WERI-Rb-1 (cell line): ENCODE measurements at regions not wholly inside any gene's neighbourhood (a gene's known extent, or its start where the extent isn't known, plus 50 kb on each side); places are given as distances from the start of the nearest gene placed in this dataset.

Experiments used
- DNase-seq: peaks from one replicate; pipeline ENCODE4 v3.0.0-alpha.2; 2020
- H3K27ac ChIP-seq: fragments of 250-450 bp; sonication (Bioruptor Pico); 2 replicates; pipeline ENCODE4 v1.5.1; 2020; ENCODE audit warnings: mild to moderate bottlenecking, moderate library complexity
- H3K27me3 ChIP-seq: fragments of 250-450 bp; sonication (Bioruptor Pico); 2 replicates; pipeline ENCODE4 v1.5.1; 2021; ENCODE audit warnings: mild to moderate bottlenecking, low read depth, moderate library complexity; ENCODE audit not compliant: insufficient read depth, severe bottlenecking
- H3K36me3 ChIP-seq: fragments of 250-450 bp; sonication (Bioruptor Pico); 2 replicates; pipeline ENCODE4 v1.5.1; 2020; ENCODE audit warnings: mild to moderate bottlenecking, moderate library complexity
- H3K4me3 ChIP-seq: 2 replicates; pipeline ENCODE4 v1.5.1; 2011; ENCODE audit warnings: low read depth, mild to moderate bottlenecking, control low read depth, low read length
- H3K9me3 ChIP-seq: fragments of 250-450 bp; sonication (Bioruptor Pico); 2 replicates; pipeline ENCODE4 v1.5.1; 2021; ENCODE audit warnings: mild to moderate bottlenecking, moderate library complexity; ENCODE audit not compliant: severe bottlenecking
- TF ChIP-seq, protein P1 (sequence below): IDR thresholded peaks from 2 replicates; pipeline ENCODE4 v1.5.1; 2011; ENCODE audit warnings: low read depth, mild to moderate bottlenecking, control low read depth, inconsistent platforms, low read length

DNA sequence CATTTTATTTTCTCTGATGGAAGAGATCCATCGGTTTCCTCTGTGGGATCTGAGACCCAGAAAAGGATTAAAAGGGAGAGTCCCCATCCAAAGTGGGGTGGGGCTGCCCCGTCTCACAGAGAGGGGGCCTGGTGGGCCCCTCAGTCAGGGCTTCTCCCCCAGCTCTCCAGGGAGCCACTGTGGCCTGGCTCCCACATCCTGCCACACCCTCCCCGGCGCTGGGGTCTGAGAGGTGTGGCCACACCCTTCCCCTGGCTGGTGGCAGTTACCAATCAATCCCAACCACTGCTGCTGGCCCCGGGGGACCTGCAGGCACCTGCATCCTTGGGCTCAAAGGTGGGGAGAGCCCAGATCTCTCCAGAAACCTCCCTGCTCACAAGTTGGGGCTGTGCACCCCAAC, 161.8 kb upstream of the IQSEC1 start:
- TF ChIP-seq, protein P1, sequence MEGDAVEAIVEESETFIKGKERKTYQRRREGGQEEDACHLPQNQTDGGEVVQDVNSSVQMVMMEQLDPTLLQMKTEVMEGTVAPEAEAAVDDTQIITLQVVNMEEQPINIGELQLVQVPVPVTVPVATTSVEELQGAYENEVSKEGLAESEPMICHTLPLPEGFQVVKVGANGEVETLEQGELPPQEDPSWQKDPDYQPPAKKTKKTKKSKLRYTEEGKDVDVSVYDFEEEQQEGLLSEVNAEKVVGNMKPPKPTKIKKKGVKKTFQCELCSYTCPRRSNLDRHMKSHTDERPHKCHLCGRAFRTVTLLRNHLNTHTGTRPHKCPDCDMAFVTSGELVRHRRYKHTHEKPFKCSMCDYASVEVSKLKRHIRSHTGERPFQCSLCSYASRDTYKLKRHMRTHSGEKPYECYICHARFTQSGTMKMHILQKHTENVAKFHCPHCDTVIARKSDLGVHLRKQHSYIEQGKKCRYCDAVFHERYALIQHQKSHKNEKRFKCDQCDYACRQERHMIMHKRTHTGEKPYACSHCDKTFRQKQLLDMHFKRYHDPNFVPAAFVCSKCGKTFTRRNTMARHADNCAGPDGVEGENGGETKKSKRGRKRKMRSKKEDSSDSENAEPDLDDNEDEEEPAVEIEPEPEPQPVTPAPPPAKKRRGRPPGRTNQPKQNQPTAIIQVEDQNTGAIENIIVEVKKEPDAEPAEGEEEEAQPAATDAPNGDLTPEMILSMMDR = no peak
- H3K27ac ChIP-seq = no peak overlapping the region
- no peak overlapping the region for H3K4me3 ChIP-seq
- no peaks in the 10 kb centered on the region for H3K9me3 ChIP-seq
- DNase-seq = no peak
- no peaks in the 10 kb centered on the region for H3K27me3 ChIP-seq
- peaks cover 2% of the 10 kb centered on the region; the same call in 1 of the 2 replicates for H3K36me3 ChIP-seq

GRCh38 chr3:13234666-13235065, 161.4 kb upstream of the IQSEC1 start:
- DNase-seq = no peak
- Histone ChIP-seq H3K27me3 (no peaks in the 10 kb centered on the region), H3K9me3 (no peaks in the 10 kb centered on the region), H3K27ac (no peak overlapping the region), H3K36me3 (peaks cover 2% of the 10 kb centered on the region; the same call in 1 of the 2 replicates), H3K4me3 (no peak overlapping the region)
- TF ChIP-seq, protein P1 = no peak

DNA sequence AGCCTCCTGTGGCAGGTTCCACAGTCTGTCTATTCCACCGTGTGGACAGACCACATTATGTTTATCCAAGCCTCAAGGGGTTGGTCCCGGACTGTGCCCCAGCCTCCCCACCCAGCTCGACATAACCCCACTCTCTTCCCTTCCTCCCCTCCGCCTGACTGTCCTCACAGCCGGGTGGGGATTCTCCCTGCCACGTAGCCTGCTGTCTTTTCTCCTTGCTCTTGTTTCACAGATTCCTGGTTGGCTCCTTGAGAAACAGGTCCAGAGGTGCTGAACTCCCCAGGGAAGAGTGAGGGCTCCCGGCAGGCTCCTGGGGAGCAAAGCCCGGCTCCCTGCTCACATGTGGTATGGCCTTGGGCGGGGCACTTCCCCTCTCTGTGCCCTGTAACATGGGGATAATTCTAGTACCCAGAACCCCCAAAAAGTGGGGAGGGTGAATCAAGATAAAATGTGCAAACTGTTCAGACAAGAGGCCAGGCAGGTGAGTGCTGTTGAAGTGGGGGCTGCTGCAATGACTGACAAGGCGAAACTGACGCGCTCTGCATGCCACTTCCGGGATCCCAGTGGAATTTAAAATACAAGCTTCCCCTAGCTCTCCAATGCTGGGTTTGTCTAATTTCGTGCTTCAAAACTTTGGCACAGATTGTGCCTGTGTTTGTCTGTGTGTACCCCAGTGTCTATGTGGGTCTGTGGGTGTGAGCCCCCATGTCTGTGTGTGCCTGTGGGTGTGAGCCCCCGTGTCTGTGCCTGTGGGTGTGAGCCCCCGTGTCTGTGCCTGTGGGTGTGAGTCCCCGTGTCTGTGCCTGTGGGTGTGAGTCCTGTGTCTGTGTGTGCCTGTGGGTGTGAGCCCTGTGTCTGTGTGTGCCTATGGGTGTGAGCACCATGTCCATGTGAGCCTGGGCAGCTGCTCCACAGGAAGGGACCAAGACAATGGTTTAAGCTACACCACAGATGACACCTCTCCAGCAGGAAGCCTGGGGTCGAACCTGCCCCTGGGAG, 160.6 kb upstream of the IQSEC1 start:
- no peaks in the 10 kb centered on the region for H3K27me3 ChIP-seq
- no peak overlapping the region for H3K27ac ChIP-seq
- H3K9me3 ChIP-seq = no peaks in the 10 kb centered on the region
- peaks cover 2% of the 10 kb centered on the region; the same call in 1 of the 2 replicates for H3K36me3 ChIP-seq
- H3K4me3 ChIP-seq = no peak overlapping the region
- TF ChIP-seq, protein P1 = no peak
- DNase-seq = no peak

GRCh38 chr3:13231781-13232666, 158.8 kb upstream of the IQSEC1 start:
- no peak for DNase-seq
- no peak overlapping the region for H3K27ac ChIP-seq

GRCh38 chr3:13229273-13229949, 156.2 kb upstream of the IQSEC1 start:
- H3K27me3 ChIP-seq = no peaks in the 10 kb centered on the region
- no peaks in the 10 kb centered on the region for H3K9me3 ChIP-seq
- DNase-seq = peak; percentile 69
- TF ChIP-seq, protein P1 = peak; percentile 87
- H3K4me3 ChIP-seq = no peak overlapping the region
- H3K36me3 ChIP-seq = no peaks in the 10 kb centered on the region
- no peak overlapping the region for H3K27ac ChIP-seq

More at GRCh38 chr3:13231781-13232666, 158.8 kb upstream of the IQSEC1 start:
- Histone ChIP-seq H3K36me3 (peaks cover under 1% of the 10 kb centered on the region; the same call in 1 of the 2 replicates), H3K27me3 (no peaks in the 10 kb centered on the region), H3K9me3 (no peaks in the 10 kb centered on the region), H3K4me3 (no peak overlapping the region)
- TF ChIP-seq, protein P1 = no peak
